ENCODE measurements at regions not wholly inside any gene's neighbourhood (a gene's known extent, or its start where the extent isn't known, plus 50 kb on each side); places are given as distances from the start of the nearest gene placed in this dataset.

- peak in 1 of 42 donors; percentile 41 for DNase-seq
- intact Hi-C loops (cut with DNase I): no loop called here
These were observed 61.5 kb upstream of the MEF2A start for GRCh38 chr15:99504071-99504822.

- DNase-seq: peak in 1 of 42 donors; percentile 12
- intact Hi-C loops (cut with DNase I): no loop called here
These were observed 60.8 kb upstream of the MEF2A start for GRCh38 chr15:99504823-99505551.

- intact Hi-C loops (cut with DNase I): no loop called here
- DNase-seq: no peak
These were observed 59.4 kb upstream of the MEF2A start for GRCh38 chr15:99506399-99506798.

- DNase-seq: peak in 1 of 42 donors; percentile 21
- intact Hi-C loops (cut with DNase I): no loop called here
These were observed 58.7 kb upstream of the MEF2A start for GRCh38 chr15:99507016-99507503.

- intact Hi-C loops (cut with DNase I): no loop called here
- DNase-seq: peak in 3 of 42 donors; percentile 21 to 48 (median 29)
These were observed 58.1 kb upstream of the MEF2A start for GRCh38 chr15:99507504-99508310.

- intact Hi-C loops (cut with DNase I): no loop called here
- DNase-seq: no peak
These were observed 57.5 kb upstream of the MEF2A start for GRCh38 chr15:99508311-99508645.

GRCh38 chr15:99508852-99509251 is 56.9 kb upstream of the MEF2A start:
- intact Hi-C loops (cut with DNase I): no loop called here
- peak in 2 of 42 donors; percentile 35 to 44 for DNase-seq

- intact Hi-C loops (cut with DNase I): no loop called here
- peak in 7 of 42 donors; percentile 37 to 59 (median 51) for DNase-seq
These were observed 55.9 kb upstream of the MEF2A start for GRCh38 chr15:99509686-99510461.

- DNase-seq: no peak
- intact Hi-C loops (cut with DNase I): no loop called here
These were observed 54.3 kb upstream of the MEF2A start for GRCh38 chr15:99511531-99511865.

GRCh38 chr15:99511866-99512661 is 53.7 kb upstream of the MEF2A start:
- peak in 1 of 42 donors; percentile 55 for DNase-seq
- intact Hi-C loops (cut with DNase I): no loop called here

- DNase-seq: no peak
- intact Hi-C loops (cut with DNase I): no loop called here
These were observed 51.5 kb upstream of the MEF2A start for GRCh38 chr15:99514306-99514705.

Measured in head of caudate nucleus (tissue), 42 donors.